GM12891 (cell line): ENCODE measurements at regions not wholly inside any gene's neighbourhood (a gene's known extent, or its start where the extent isn't known, plus 50 kb on each side); places are given as distances from the start of the nearest gene placed in this dataset.
"Not testable (repeated sequence)": the region's sequence is repeated elsewhere in the genome, so short reads cannot be mapped to it uniquely, and the experiment has no call there.

Source experiments
- DNase-seq: peaks from one replicate; pipeline ENCODE4 v3.0.0; 2011; ENCODE audit warnings: low spot score; ENCODE audit not compliant: insufficient read length
- FAIRE-seq: peaks from 2 replicates; lab custom pipeline; 2011; peaks lifted over from hg19 to GRCh38; lab: Jason Lieb, UNC
- PAX5 ChIP-seq: IDR thresholded peaks from 2 replicates; pipeline ENCODE4 v1.6.1; 2011; ENCODE audit warnings: low read length, moderate library complexity, mild to moderate bottlenecking; ENCODE audit not compliant: insufficient read depth, severe bottlenecking
- POLR2A ChIP-seq: IDR thresholded peaks from 2 replicates; pipeline ENCODE4 v1.6.1; 2011; ENCODE audit warnings: low read depth, low read length, control low read depth
- POLR2AphosphoS5 ChIP-seq: IDR thresholded peaks from 2 replicates; pipeline ENCODE4 v1.6.1; 2011; ENCODE audit warnings: low read depth, low read length, control low read depth
- POU2F2 ChIP-seq: IDR thresholded peaks from 2 replicates; pipeline ENCODE4 v1.6.1; 2011; ENCODE audit warnings: low read depth, mild to moderate bottlenecking, control low read depth, low read length, moderate library complexity
- SPI1 ChIP-seq: IDR thresholded peaks from 2 replicates; pipeline ENCODE4 v1.6.1; 2011; ENCODE audit warnings: low read depth, low read length, control low read depth
- TAF1 ChIP-seq: IDR thresholded peaks from 2 replicates; pipeline ENCODE4 v1.6.1; 2011; ENCODE audit warnings: low read depth, low read length, control low read depth

GRCh38 chr1:5769146-5769545 is 223.1 kb downstream of the NPHP4 start:
- FAIRE-seq = no peak

GRCh38 chr1:5768014-5768413 is 224.2 kb downstream of the NPHP4 start:
- DNase-seq (no peak), FAIRE-seq (no peak)
- TF ChIP-seq POLR2A (no peak), TAF1 (no peak), PAX5 (no peak), SPI1 (no peak), POU2F2 (no peak), POLR2AphosphoS5 (no peak)

More at GRCh38 chr1:5769146-5769545, 223.1 kb downstream of the NPHP4 start:
- TF ChIP-seq POU2F2 (no peak), PAX5 (no peak), TAF1 (no peak)
- no peak for DNase-seq

GRCh38 chr1:5766996-5767395 is 225.2 kb downstream of the NPHP4 start:
- DNase-seq, FAIRE-seq: not testable (repeated sequence)

- TF ChIP-seq PAX5 = no peak
- no peak for TF ChIP-seq POLR2AphosphoS5
- no peak for TF ChIP-seq POU2F2
- no peak for TF ChIP-seq SPI1
- TF ChIP-seq TAF1 = no peak
- no peak for TF ChIP-seq POLR2A
- DNase-seq (no peak), FAIRE-seq (no peak)
Measured at GRCh38 chr1:5765997-5766913, 226.0 kb downstream of the NPHP4 start.

GRCh38 chr1:5765483-5765882 is 226.7 kb downstream of the NPHP4 start:
- DNase-seq = no peak
- TF ChIP-seq PAX5 (no peak), POLR2A (no peak), TAF1 (no peak), SPI1 (no peak), POLR2AphosphoS5 (no peak), POU2F2 (no peak)
- no peak for FAIRE-seq

- no peak for TF ChIP-seq PAX5
- no peak for FAIRE-seq
- no peak for DNase-seq
Measured at GRCh38 chr1:5764959-5765358, 227.3 kb downstream of the NPHP4 start.

GRCh38 chr1:5764464-5764863 is 227.8 kb downstream of the NPHP4 start:
- no peak for FAIRE-seq
- DNase-seq = no peak
- TF ChIP-seq POLR2AphosphoS5 = no peak
- no peak for TF ChIP-seq POU2F2
- no peak for TF ChIP-seq POLR2A
- no peak for TF ChIP-seq TAF1
- no peak for TF ChIP-seq SPI1
- TF ChIP-seq PAX5 = no peak

GRCh38 chr1:5763696-5764370 is 228.4 kb downstream of the NPHP4 start:
- FAIRE-seq (no peak), DNase-seq (no peak)
- TF ChIP-seq POLR2AphosphoS5 (no peak), SPI1 (no peak), TAF1 (no peak), POU2F2 (no peak), PAX5 (no peak), POLR2A (no peak)

GRCh38 chr1:5758859-5759578 is 233.2 kb downstream of the NPHP4 start:
- no peak for DNase-seq
- FAIRE-seq = no peak
- no peak for TF ChIP-seq TAF1
- no peak for TF ChIP-seq POU2F2
- no peak for TF ChIP-seq SPI1
- TF ChIP-seq POLR2A = no peak
- TF ChIP-seq POLR2AphosphoS5 = no peak
- no peak for TF ChIP-seq PAX5
